Skeletal muscle tissue (tissue), 3 donors: ENCODE measurements at regions not wholly inside any gene's neighbourhood (a gene's known extent, or its start where the extent isn't known, plus 50 kb on each side); places are given as distances from the start of the nearest gene placed in this dataset.

ENCODE experiments used
- H3K27ac ChIP-seq: one replicate; pipeline ENCODE4 v1.7.0; 2013; ENCODE audit warnings: mild to moderate bottlenecking, low read depth, low read length, inconsistent platforms
- H3K27me3 ChIP-seq, 3 donors: one replicate each; pipeline ENCODE4 v1.7.0; 2013; ENCODE audit warnings: low read length in 3 of 3; ENCODE audit not compliant: control insufficient read depth in 3 of 3, insufficient read depth in 3 of 3
- H3K36me3 ChIP-seq, 3 donors: one replicate each; pipeline ENCODE4 v1.7.0; 2013; ENCODE audit warnings: low read length in 3 of 3; ENCODE audit not compliant: control insufficient read depth in 3 of 3, insufficient read depth in 3 of 3
- H3K4me1 ChIP-seq, 3 donors: one replicate each; pipeline ENCODE4 v1.7.0; 2013; ENCODE audit warnings: low read length in 3 of 3, mild to moderate bottlenecking in 3 of 3; ENCODE audit not compliant: control insufficient read depth in 3 of 3, insufficient read depth in 3 of 3
- H3K4me3 ChIP-seq, 3 donors: one replicate each; pipeline ENCODE4 v1.7.0; 2013; ENCODE audit warnings: low read length in 3 of 3
- H3K9ac ChIP-seq, 3 donors: one replicate each; pipeline ENCODE4 v1.7.0; 2013; ENCODE audit warnings: low read length in 3 of 3, mild to moderate bottlenecking in 3 of 3, moderate library complexity in 2 of 3, low read depth in 1 of 3
- H3K9me3 ChIP-seq, 3 donors: one replicate each; pipeline ENCODE4 v1.7.0; 2013; ENCODE audit warnings: low read length in 3 of 3; ENCODE audit not compliant: control insufficient read depth in 3 of 3
- donor health status: Osteomylitis.

- Histone ChIP-seq H3K27ac (no peak overlapping the region), H3K36me3 (no peaks in the 10 kb centered on the region)
These were observed 137.0 kb upstream of the LMO4 start for GRCh38 chr1:87191646-87192045.

GRCh38 chr1:87194271-87194774 lies 134.4 kb upstream of the LMO4 start:
- Histone ChIP-seq H3K27ac (no peak overlapping the region), H3K27me3 (no peaks in the 10 kb centered on the region), H3K4me3 (no peak overlapping the region), H3K4me1 (no peaks in the 10 kb centered on the region), H3K36me3 (no peaks in the 10 kb centered on the region), H3K9me3 (peaks cover 0 to 2% (median 0%) of the 10 kb centered on the region in 3 donors), H3K9ac (no peak overlapping the region)

More at GRCh38 chr1:87191646-87192045, 137.0 kb upstream of the LMO4 start:
- Histone ChIP-seq H3K27me3 (no peaks in the 10 kb centered on the region), H3K9ac (no peak overlapping the region), H3K9me3 (peaks cover 0 to 2% (median 0%) of the 10 kb centered on the region in 3 donors), H3K4me1 (no peaks in the 10 kb centered on the region), H3K4me3 (no peak overlapping the region)

- H3K27ac ChIP-seq, result no peak overlapping the region
- no peak overlapping the region for H3K4me3 ChIP-seq
- no peaks in the 10 kb centered on the region for H3K4me1 ChIP-seq
- H3K9ac ChIP-seq, result no peak overlapping the region
- peaks cover 0 to 2% (median 0%) of the 10 kb centered on the region in 3 donors for H3K9me3 ChIP-seq
- peaks cover 0 to under 1% (median 0%) of the 10 kb centered on the region in 3 donors for H3K27me3 ChIP-seq
- H3K36me3 ChIP-seq, result no peaks in the 10 kb centered on the region
These were observed 133.8 kb upstream of the LMO4 start for GRCh38 chr1:87194856-87195255.

- Histone ChIP-seq H3K4me1 (no peaks in the 10 kb centered on the region), H3K9me3 (peaks cover 0 to 2% (median 0%) of the 10 kb centered on the region in 3 donors), H3K4me3 (no peak overlapping the region), H3K36me3 (no peaks in the 10 kb centered on the region), H3K27ac (no peak overlapping the region), H3K27me3 (peaks cover 0 to 7% (median 0%) of the 10 kb centered on the region in 3 donors), H3K9ac (no peak overlapping the region)
These were observed 132.4 kb upstream of the LMO4 start for GRCh38 chr1:87196110-87196827.

- Histone ChIP-seq H3K9me3 (peaks cover 0 to 2% (median 0%) of the 10 kb centered on the region in 3 donors), H3K4me1 (no peaks in the 10 kb centered on the region), H3K36me3 (no peaks in the 10 kb centered on the region), H3K27ac (no peak overlapping the region), H3K27me3 (peaks cover 0 to 7% (median 0%) of the 10 kb centered on the region in 3 donors), H3K9ac (no peak overlapping the region), H3K4me3 (no peak overlapping the region)
These were observed 131.5 kb upstream of the LMO4 start for GRCh38 chr1:87197156-87197555.

- H3K4me1 ChIP-seq, result no peaks in the 10 kb centered on the region
- H3K9me3 ChIP-seq, result peaks cover 0 to 2% (median 0%) of the 10 kb centered on the region in 3 donors
- no peaks in the 10 kb centered on the region for H3K36me3 ChIP-seq
- no peak overlapping the region for H3K4me3 ChIP-seq
- H3K9ac ChIP-seq, result no peak overlapping the region
- H3K27ac ChIP-seq, result no peak overlapping the region
- peaks cover 0 to 7% (median 0%) of the 10 kb centered on the region in 3 donors for H3K27me3 ChIP-seq
These were observed 131.0 kb upstream of the LMO4 start for GRCh38 chr1:87197641-87198040.

GRCh38 chr1:87200875-87201638 lies 127.6 kb upstream of the LMO4 start:
- H3K36me3 ChIP-seq, result no peaks in the 10 kb centered on the region
- H3K9ac ChIP-seq, result no peak overlapping the region
- no peak overlapping the region for H3K4me3 ChIP-seq
- no peaks in the 10 kb centered on the region for H3K4me1 ChIP-seq
- no peak overlapping the region for H3K27ac ChIP-seq
- no peaks in the 10 kb centered on the region for H3K9me3 ChIP-seq
- H3K27me3 ChIP-seq, result peaks cover 0 to 7% (median 0%) of the 10 kb centered on the region in 3 donors

GRCh38 chr1:87201768-87202167 lies 126.9 kb upstream of the LMO4 start:
- peaks cover 0 to 7% (median 0%) of the 10 kb centered on the region in 3 donors for H3K27me3 ChIP-seq
- no peaks in the 10 kb centered on the region for H3K4me1 ChIP-seq
- no peak overlapping the region for H3K27ac ChIP-seq
- H3K4me3 ChIP-seq, result no peak overlapping the region
- no peaks in the 10 kb centered on the region for H3K9me3 ChIP-seq
- no peak overlapping the region for H3K9ac ChIP-seq
- H3K36me3 ChIP-seq, result no peaks in the 10 kb centered on the region

- no peak overlapping the region for H3K4me3 ChIP-seq
- no peaks in the 10 kb centered on the region for H3K36me3 ChIP-seq
- H3K27ac ChIP-seq, result no peak overlapping the region
- H3K27me3 ChIP-seq, result peaks cover 0 to 7% (median 0%) of the 10 kb centered on the region in 3 donors
- no peaks in the 10 kb centered on the region for H3K4me1 ChIP-seq
- H3K9me3 ChIP-seq, result no peaks in the 10 kb centered on the region
- no peak overlapping the region for H3K9ac ChIP-seq
These were observed 126.2 kb upstream of the LMO4 start for GRCh38 chr1:87202451-87202850.
